ENCODE measurements at regions not wholly inside any gene's neighbourhood (a gene's known extent, or its start where the extent isn't known, plus 50 kb on each side); places are given as distances from the start of the nearest gene placed in this dataset.

GRCh38 chr4:181909368-181909767, 333.8 kb upstream of the TENM3 start:
- Histone ChIP-seq H3K27me3 (ENCODE audit: control insufficient read depth in 1 of 2, insufficient read depth in 1 of 2, low read length in 2 of 2) (no peaks in the 10 kb centered on the region), H3K27ac (ENCODE audit: low read length, poor library complexity, severe bottlenecking) (no peak overlapping the region), H3K4ac (ENCODE audit: low read depth in 1 of 2, low read length in 2 of 2) (no peak overlapping the region), H3K9ac (ENCODE audit: low read length) (no peak overlapping the region), H3K4me3 (ENCODE audit: insufficient read depth in 1 of 2, low read depth in 1 of 2, low read length in 2 of 2) (no peak overlapping the region), H4K91ac (ENCODE audit: low read length) (no peak overlapping the region), H3K18ac (ENCODE audit: low read depth in 1 of 2, low read length in 2 of 2) (no peak overlapping the region), H2AK5ac (ENCODE audit: low read length, severe bottlenecking) (no peak overlapping the region), H3K36me3 (ENCODE audit: control insufficient read depth in 1 of 2, insufficient read depth in 2 of 2, low read depth in 1 of 2, low read length in 2 of 2) (no peaks in the 10 kb centered on the region), H3K4me1 (ENCODE audit: control insufficient read depth, insufficient read depth, low read depth, low read length) (no peaks in the 10 kb centered on the region), H3K9me3 (ENCODE audit: control insufficient read depth, low read length) (peaks cover 15% of the 10 kb centered on the region), H2BK12ac (ENCODE audit: low read length in 2 of 2) (no peak overlapping the region), H4K8ac (ENCODE audit: low read length) (no peak overlapping the region), H2BK120ac (ENCODE audit: low read depth, low read length) (no peak overlapping the region), H2BK15ac (ENCODE audit: low read depth, poor library complexity, severe bottlenecking) (no peak overlapping the region), H3K79me1 (replicated peaks; ENCODE audit: low read length, poor library complexity, severe bottlenecking) (no peaks in the 10 kb centered on the region), H2BK5ac (ENCODE audit: low read depth, low read length, poor library complexity, severe bottlenecking) (no peak overlapping the region), H2AFZ (ENCODE audit: low read depth, low read length) (no peak overlapping the region), H3K4me2 (ENCODE audit: low read length, poor library complexity, severe bottlenecking) (no peak overlapping the region), H3K23ac (ENCODE audit: low read length in 2 of 2) (no peak overlapping the region), H3K14ac (ENCODE audit: low read length in 2 of 2) (no peak overlapping the region)
- DNase-seq: no peak
- 86% methylated on average over 2 of the region's 6 CpGs for WGBS

GRCh38 chr4:181911420-181911819, 331.8 kb upstream of the TENM3 start:
- no peaks in the 10 kb centered on the region for H3K4me1 ChIP-seq (ENCODE audit: control insufficient read depth, insufficient read depth, low read depth, low read length)
- no peak overlapping the region for H3K4me3 ChIP-seq (ENCODE audit: insufficient read depth in 1 of 2, low read depth in 1 of 2, low read length in 2 of 2)
- no peak overlapping the region for H2BK120ac ChIP-seq (ENCODE audit: low read depth, low read length)
- H3K23ac ChIP-seq (ENCODE audit: low read length in 2 of 2): no peak overlapping the region
- DNase-seq: no peak
- H4K91ac ChIP-seq (ENCODE audit: low read length): no peak overlapping the region
- H3K9ac ChIP-seq (ENCODE audit: low read length): peak overlapping the region; percentile 30
- H3K18ac ChIP-seq (ENCODE audit: low read depth in 1 of 2, low read length in 2 of 2): no peak overlapping the region
- no peak overlapping the region for H2AK5ac ChIP-seq (ENCODE audit: low read length, severe bottlenecking)
- H3K14ac ChIP-seq (ENCODE audit: low read length in 2 of 2): no peak overlapping the region
- no peak overlapping the region for H3K4me2 ChIP-seq (ENCODE audit: low read length, poor library complexity, severe bottlenecking)
- H2BK5ac ChIP-seq (ENCODE audit: low read depth, low read length, poor library complexity, severe bottlenecking): no peak overlapping the region
- no peak overlapping the region for H2BK12ac ChIP-seq (ENCODE audit: low read length in 2 of 2)
- H3K27ac ChIP-seq (ENCODE audit: low read length, poor library complexity, severe bottlenecking): no peak overlapping the region
- H2BK15ac ChIP-seq (ENCODE audit: low read depth, poor library complexity, severe bottlenecking): no peak overlapping the region
- no peak overlapping the region for H4K8ac ChIP-seq (ENCODE audit: low read length)
- no peaks in the 10 kb centered on the region for H3K27me3 ChIP-seq (ENCODE audit: control insufficient read depth in 1 of 2, insufficient read depth in 1 of 2, low read length in 2 of 2)
- H3K36me3 ChIP-seq (ENCODE audit: control insufficient read depth in 1 of 2, insufficient read depth in 2 of 2, low read depth in 1 of 2, low read length in 2 of 2): no peaks in the 10 kb centered on the region
- H2AFZ ChIP-seq (ENCODE audit: low read depth, low read length): no peak overlapping the region
- WGBS: 64% methylated on average over 2 of the region's 2 CpGs
- no peaks in the 10 kb centered on the region for H3K79me1 ChIP-seq (replicated peaks; ENCODE audit: low read length, poor library complexity, severe bottlenecking)
- H3K4ac ChIP-seq (ENCODE audit: low read depth in 1 of 2, low read length in 2 of 2): no peak overlapping the region
- peaks cover 16% of the 10 kb centered on the region for H3K9me3 ChIP-seq (ENCODE audit: control insufficient read depth, low read length)

GRCh38 chr4:181933471-181933870, 309.7 kb upstream of the TENM3 start:
- Histone ChIP-seq H3K36me3 (ENCODE audit: control insufficient read depth in 1 of 2, insufficient read depth in 2 of 2, low read depth in 1 of 2, low read length in 2 of 2) (no peaks in the 10 kb centered on the region), H3K4me1 (ENCODE audit: control insufficient read depth, insufficient read depth, low read depth, low read length) (no peaks in the 10 kb centered on the region), H3K79me1 (replicated peaks; ENCODE audit: low read length, poor library complexity, severe bottlenecking) (no peaks in the 10 kb centered on the region), H3K18ac (ENCODE audit: low read depth in 1 of 2, low read length in 2 of 2) (no peak overlapping the region), H4K91ac (ENCODE audit: low read length) (no peak overlapping the region), H2AK5ac (ENCODE audit: low read length, severe bottlenecking) (no peak overlapping the region), H2BK12ac (ENCODE audit: low read length in 2 of 2) (no peak overlapping the region), H3K27me3 (ENCODE audit: control insufficient read depth in 1 of 2, insufficient read depth in 1 of 2, low read length in 2 of 2) (no peaks in the 10 kb centered on the region), H3K23ac (ENCODE audit: low read length in 2 of 2) (no peak overlapping the region), H2BK5ac (ENCODE audit: low read depth, low read length, poor library complexity, severe bottlenecking) (no peak overlapping the region), H3K9me3 (ENCODE audit: control insufficient read depth, low read length) (peaks cover 4% of the 10 kb centered on the region), H4K8ac (ENCODE audit: low read length) (no peak overlapping the region), H3K4me2 (ENCODE audit: low read length, poor library complexity, severe bottlenecking) (no peak overlapping the region), H3K4ac (ENCODE audit: low read depth in 1 of 2, low read length in 2 of 2) (no peak overlapping the region), H2BK120ac (ENCODE audit: low read depth, low read length) (no peak overlapping the region), H3K4me3 (ENCODE audit: insufficient read depth in 1 of 2, low read depth in 1 of 2, low read length in 2 of 2) (no peak overlapping the region), H3K14ac (ENCODE audit: low read length in 2 of 2) (no peak overlapping the region), H3K9ac (ENCODE audit: low read length) (no peak overlapping the region), H3K27ac (ENCODE audit: low read length, poor library complexity, severe bottlenecking) (no peak overlapping the region), H2BK15ac (ENCODE audit: low read depth, poor library complexity, severe bottlenecking) (no peak overlapping the region), H2AFZ (ENCODE audit: low read depth, low read length) (no peak overlapping the region)
- 71% methylated on average over 2 of the region's 4 CpGs for WGBS
- no peak for DNase-seq

- H2AK5ac ChIP-seq (ENCODE audit: low read length, severe bottlenecking): no peak overlapping the region
Measured at GRCh38 chr4:181938631-181939030, 304.6 kb upstream of the TENM3 start.

More at GRCh38 chr4:181938631-181939030, 304.6 kb upstream of the TENM3 start:
- no peak overlapping the region for H2BK5ac ChIP-seq (ENCODE audit: low read depth, low read length, poor library complexity, severe bottlenecking)
- H2BK15ac ChIP-seq (ENCODE audit: low read depth, poor library complexity, severe bottlenecking): no peak overlapping the region
- H2BK12ac ChIP-seq (ENCODE audit: low read length in 2 of 2): no peak overlapping the region
- H3K4me3 ChIP-seq (ENCODE audit: insufficient read depth in 1 of 2, low read depth in 1 of 2, low read length in 2 of 2): no peak overlapping the region
- DNase-seq: no peak
- no peak overlapping the region for H3K23ac ChIP-seq (ENCODE audit: low read length in 2 of 2)
- H3K18ac ChIP-seq (ENCODE audit: low read depth in 1 of 2, low read length in 2 of 2): no peak overlapping the region
- WGBS: 53% methylated on average over 2 of the region's 4 CpGs
- H3K36me3 ChIP-seq (ENCODE audit: control insufficient read depth in 1 of 2, insufficient read depth in 2 of 2, low read depth in 1 of 2, low read length in 2 of 2): no peaks in the 10 kb centered on the region
- H3K9ac ChIP-seq (ENCODE audit: low read length): no peak overlapping the region
- H3K4me1 ChIP-seq (ENCODE audit: control insufficient read depth, insufficient read depth, low read depth, low read length): no peaks in the 10 kb centered on the region
- no peak overlapping the region for H2BK120ac ChIP-seq (ENCODE audit: low read depth, low read length)
- H3K27me3 ChIP-seq (ENCODE audit: control insufficient read depth in 1 of 2, insufficient read depth in 1 of 2, low read length in 2 of 2): no peaks in the 10 kb centered on the region
- no peak overlapping the region for H3K14ac ChIP-seq (ENCODE audit: low read length in 2 of 2)
- no peaks in the 10 kb centered on the region for H3K79me1 ChIP-seq (replicated peaks; ENCODE audit: low read length, poor library complexity, severe bottlenecking)
- no peak overlapping the region for H3K4ac ChIP-seq (ENCODE audit: low read depth in 1 of 2, low read length in 2 of 2)
- H2AFZ ChIP-seq (ENCODE audit: low read depth, low read length): no peak overlapping the region
- H4K8ac ChIP-seq (ENCODE audit: low read length): no peak overlapping the region
- no peak overlapping the region for H3K27ac ChIP-seq (ENCODE audit: low read length, poor library complexity, severe bottlenecking)
- no peaks in the 10 kb centered on the region for H3K9me3 ChIP-seq (ENCODE audit: control insufficient read depth, low read length)
- no peak overlapping the region for H4K91ac ChIP-seq (ENCODE audit: low read length)
- no peak overlapping the region for H3K4me2 ChIP-seq (ENCODE audit: low read length, poor library complexity, severe bottlenecking)

Data from mesenchymal stem cell (in vitro differentiated cells and primary cell).